Fibroblast of lung (primary cell): ENCODE measurements at regions not wholly inside any gene's neighbourhood (a gene's known extent, or its start where the extent isn't known, plus 50 kb on each side); places are given as distances from the start of the nearest gene placed in this dataset.
A peak's percentile ranks its signal among the peaks of the same experiment; 100 is the strongest.

Source experiments
- DNase-seq, 2 donors: peaks; one replicate each; pipeline versions ENCODE4 v3.0.0 to v3.0.0-alpha.2; 2010; ENCODE audit warnings: low read depth in 2 of 2
- H2AFZ ChIP-seq: 2 replicates; pipeline ENCODE4 v1.5.1; 2012; ENCODE audit warnings: low read length, control low read depth, inconsistent platforms
- H3K27ac ChIP-seq: 2 replicates; pipeline ENCODE4 v1.5.1; 2011; ENCODE audit warnings: low read length, control low read depth; ENCODE audit not compliant: insufficient read depth
- H3K27me3 ChIP-seq: 2 replicates; pipeline ENCODE4 v1.5.1; 2011; ENCODE audit warnings: mild to moderate bottlenecking, low read length; ENCODE audit not compliant: control insufficient read depth, insufficient read depth
- H3K36me3 ChIP-seq: 2 replicates; pipeline ENCODE4 v1.5.1; 2011; ENCODE audit warnings: low read length; ENCODE audit not compliant: control insufficient read depth, insufficient read depth
- H3K4me1 ChIP-seq: 2 replicates; pipeline ENCODE4 v1.5.1; 2011; ENCODE audit warnings: low read length; ENCODE audit not compliant: control insufficient read depth, insufficient read depth; ENCODE audit errors: extremely low read depth
- H3K4me2 ChIP-seq: 2 replicates; pipeline ENCODE4 v1.5.1; 2011; ENCODE audit warnings: low read length, control low read depth; ENCODE audit not compliant: insufficient read depth; ENCODE audit errors: extremely low read depth
- H3K4me3 ChIP-seq, 4 experiments: fragments of 200-600 bp in 1 of 4; sonication (generic) in 1 of 4; replicated peaks in 1 of 4; 2 replicates each; pipeline ENCODE4 v1.5.1; 2011 to 2016; ENCODE audit warnings: low read length in 4 of 4, low read depth in 3 of 4, mild to moderate bottlenecking in 3 of 4, control low read depth in 2 of 4, inconsistent platforms in 1 of 4, mixed read lengths in 1 of 4; ENCODE audit not compliant: insufficient read depth in 1 of 4; ENCODE audit errors: control extremely low read depth in 1 of 4
- H3K79me2 ChIP-seq: 2 replicates; pipeline ENCODE4 v1.5.1; 2012; ENCODE audit warnings: mild to moderate bottlenecking, low read length, inconsistent platforms; ENCODE audit not compliant: control insufficient read depth, insufficient read depth
- H3K9ac ChIP-seq: 2 replicates; pipeline ENCODE4 v1.5.1; 2011; ENCODE audit warnings: mild to moderate bottlenecking, low read length, control low read depth; ENCODE audit not compliant: insufficient read depth
- H3K9me3 ChIP-seq: 2 replicates; pipeline ENCODE4 v1.5.1; 2012; ENCODE audit warnings: low read depth, low read length; ENCODE audit not compliant: control insufficient read depth, insufficient read depth
- H4K20me1 ChIP-seq: 2 replicates; pipeline ENCODE4 v1.5.1; 2011; ENCODE audit warnings: low read length; ENCODE audit not compliant: control insufficient read depth, insufficient read depth; ENCODE audit errors: extremely low read depth
- EZH2 ChIP-seq: IDR thresholded peaks from 2 replicates; pipeline ENCODE4 v1.5.1; 2012; ENCODE audit warnings: low read length, control low read depth, mild to moderate bottlenecking; ENCODE audit errors: missing control alignments
- TF ChIP-seq, protein P1 (sequence below), 2 donors: IDR thresholded peaks in 1 of 2; conservative IDR thresholded peaks in 1 of 2; 1 replicate in 1 of 2; 2 replicates in 1 of 2; pipeline ENCODE4 v1.5.1; 2011 to 2012; ENCODE audit warnings: low read length in 2 of 2, control low read depth in 1 of 2, inconsistent platforms in 1 of 2, low read depth in 1 of 2, mild to moderate bottlenecking in 1 of 2

DNA sequence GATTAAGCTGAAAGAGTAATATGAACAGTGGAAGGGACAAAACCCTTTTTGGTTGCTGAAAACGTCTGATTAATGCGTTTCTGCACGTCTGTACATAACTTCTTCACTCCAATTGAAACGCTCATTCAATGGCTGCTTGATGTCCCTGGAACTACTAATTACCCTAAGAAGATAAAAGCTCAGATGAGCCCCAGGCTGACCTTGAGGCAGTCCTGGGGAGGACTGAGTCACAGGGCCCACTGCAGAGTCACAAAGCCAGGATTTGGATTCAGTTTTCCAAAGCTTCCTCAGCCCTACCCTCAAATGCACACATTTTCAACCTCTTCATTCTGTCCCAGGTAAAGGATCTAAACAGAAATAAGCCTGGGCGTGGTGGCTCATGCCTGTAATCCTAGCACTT, 75.0 kb upstream of the FLT1 start:
- no peak overlapping the region for H2AFZ ChIP-seq

DNA sequence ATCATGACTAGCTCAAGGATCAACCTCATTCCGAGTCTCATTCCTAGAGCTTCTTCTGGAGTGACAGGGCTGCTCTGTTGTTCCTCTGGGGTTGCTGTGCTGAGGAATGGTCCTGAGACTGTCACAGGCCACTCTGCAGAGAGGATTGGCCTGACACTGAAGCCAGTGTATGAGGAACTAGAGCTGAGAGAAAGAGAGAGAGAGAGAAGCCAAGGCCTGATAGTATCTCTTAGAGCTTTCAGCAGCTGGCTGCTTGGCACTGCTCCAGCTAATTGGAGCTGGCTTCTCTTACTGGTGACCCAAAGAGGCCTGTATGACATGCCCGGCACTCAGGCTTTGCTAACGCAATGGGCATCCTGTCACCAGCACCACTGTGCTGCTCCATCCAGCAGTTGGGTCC, 73.4 kb upstream of the FLT1 start:
- Histone ChIP-seq H3K27me3 (no peaks in the 10 kb centered on the region), H3K9ac (no peak overlapping the region), H4K20me1 (no peaks in the 10 kb centered on the region), H3K79me2 (no peaks in the 10 kb centered on the region), H3K4me3 (no peak overlapping the region), H3K27ac (no peak overlapping the region), H3K4me2 (no peak overlapping the region), H3K9me3 (no peaks in the 10 kb centered on the region), H2AFZ (no peak overlapping the region), H3K4me1 (no peaks in the 10 kb centered on the region), H3K36me3 (no peaks in the 10 kb centered on the region)
- TF ChIP-seq, protein P1, sequence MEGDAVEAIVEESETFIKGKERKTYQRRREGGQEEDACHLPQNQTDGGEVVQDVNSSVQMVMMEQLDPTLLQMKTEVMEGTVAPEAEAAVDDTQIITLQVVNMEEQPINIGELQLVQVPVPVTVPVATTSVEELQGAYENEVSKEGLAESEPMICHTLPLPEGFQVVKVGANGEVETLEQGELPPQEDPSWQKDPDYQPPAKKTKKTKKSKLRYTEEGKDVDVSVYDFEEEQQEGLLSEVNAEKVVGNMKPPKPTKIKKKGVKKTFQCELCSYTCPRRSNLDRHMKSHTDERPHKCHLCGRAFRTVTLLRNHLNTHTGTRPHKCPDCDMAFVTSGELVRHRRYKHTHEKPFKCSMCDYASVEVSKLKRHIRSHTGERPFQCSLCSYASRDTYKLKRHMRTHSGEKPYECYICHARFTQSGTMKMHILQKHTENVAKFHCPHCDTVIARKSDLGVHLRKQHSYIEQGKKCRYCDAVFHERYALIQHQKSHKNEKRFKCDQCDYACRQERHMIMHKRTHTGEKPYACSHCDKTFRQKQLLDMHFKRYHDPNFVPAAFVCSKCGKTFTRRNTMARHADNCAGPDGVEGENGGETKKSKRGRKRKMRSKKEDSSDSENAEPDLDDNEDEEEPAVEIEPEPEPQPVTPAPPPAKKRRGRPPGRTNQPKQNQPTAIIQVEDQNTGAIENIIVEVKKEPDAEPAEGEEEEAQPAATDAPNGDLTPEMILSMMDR (conservative IDR thresholded peaks at IDR 0.05 in 1 of 2, IDR thresholded peaks at IDR 0.05 in 1 of 2; ENCODE audit: low read depth in 1 of 2, low read length in 2 of 2), result no peak
- no peak for TF ChIP-seq EZH2
- peak; percentile 11 to 43 for DNase-seq

More for the DNA sequence above, 75.0 kb upstream of the FLT1 start:
- TF ChIP-seq, protein P1 (conservative IDR thresholded peaks at IDR 0.05 in 1 of 2, IDR thresholded peaks at IDR 0.05 in 1 of 2; ENCODE audit: low read depth in 1 of 2, low read length in 2 of 2), result no peak
- TF ChIP-seq EZH2, result no peak
- Histone ChIP-seq H3K36me3 (no peaks in the 10 kb centered on the region), H3K27me3 (no peaks in the 10 kb centered on the region), H3K9me3 (no peaks in the 10 kb centered on the region), H3K79me2 (no peaks in the 10 kb centered on the region), H3K4me1 (peaks cover 1% of the 10 kb centered on the region), H3K27ac (no peak overlapping the region), H3K4me2 (no peak overlapping the region), H3K4me3 (no peak overlapping the region), H4K20me1 (no peaks in the 10 kb centered on the region), H3K9ac (no peak overlapping the region)
- DNase-seq, result no peak

DNA sequence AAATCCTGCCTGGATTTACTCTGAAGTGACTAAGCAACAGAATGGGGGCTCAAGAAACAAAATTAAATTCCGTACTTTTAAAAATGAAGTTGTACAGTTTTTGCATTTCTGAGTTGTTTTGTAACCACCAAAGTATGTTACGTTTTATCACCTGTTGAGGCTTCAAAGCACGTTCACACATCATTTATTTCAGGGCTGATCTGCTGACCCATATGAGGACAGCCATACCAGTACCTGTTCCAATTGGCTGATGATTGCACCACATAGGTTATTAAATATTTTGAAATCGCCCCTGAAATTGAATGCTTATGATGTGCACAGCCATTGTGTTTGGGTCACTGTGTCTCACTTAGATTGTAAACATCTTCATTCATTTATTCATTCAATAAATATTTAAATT, 72.0 kb upstream of the FLT1 start:
- TF ChIP-seq, protein P1 (conservative IDR thresholded peaks at IDR 0.05 in 1 of 2, IDR thresholded peaks at IDR 0.05 in 1 of 2; ENCODE audit: low read depth in 1 of 2, low read length in 2 of 2), result no peak
- TF ChIP-seq EZH2, result no peak
- DNase-seq, result no peak
- no peaks in the 10 kb centered on the region for H3K36me3 ChIP-seq
- H3K79me2 ChIP-seq, result no peaks in the 10 kb centered on the region
- no peaks in the 10 kb centered on the region for H3K9me3 ChIP-seq
- no peak overlapping the region for H3K9ac ChIP-seq
- no peak overlapping the region for H3K4me2 ChIP-seq
- H2AFZ ChIP-seq, result no peak overlapping the region
- no peaks in the 10 kb centered on the region for H3K27me3 ChIP-seq
- H3K27ac ChIP-seq, result no peak overlapping the region
- H4K20me1 ChIP-seq, result no peaks in the 10 kb centered on the region
- no peak overlapping the region for H3K4me3 ChIP-seq
- H3K4me1 ChIP-seq, result no peaks in the 10 kb centered on the region
